Stomach (tissue), 4 donors: ENCODE measurements at regions not wholly inside any gene's neighbourhood (a gene's known extent, or its start where the extent isn't known, plus 50 kb on each side); places are given as distances from the start of the nearest gene placed in this dataset.

Experiments used
- CTCF ChIP-seq, 7 experiments: fragments of 450-650 bp in 4 of 7; fragments of 200-600 bp in 3 of 7; sonication (generic) in 3 of 7; IDR thresholded peaks; one replicate each; pipeline ENCODE4 v1.5.1; 2016 to 2019; ENCODE audit warnings: antibody characterized with exemption in 7 of 7, control low read depth in 2 of 7, mild to moderate bottlenecking in 1 of 7
- EP300 ChIP-seq: sonication (generic); formaldehyde crosslinking; IDR thresholded peaks from one replicate; pipeline ENCODE4 v1.6.1; 2017; ENCODE audit warnings: antibody characterized with exemption
- POLR2A ChIP-seq, 4 donors: fragments of 450-650 bp; IDR thresholded peaks; one replicate each; pipeline ENCODE4 v1.6.1; 2016; ENCODE audit warnings: antibody characterized with exemption in 4 of 4, control low read depth in 2 of 4, mild to moderate bottlenecking in 1 of 4, moderate library complexity in 1 of 4
- POLR2AphosphoS5 ChIP-seq, 3 donors: sonication (generic); formaldehyde crosslinking; IDR thresholded peaks; one replicate each; pipeline ENCODE4 v1.6.1; 2016; ENCODE audit warnings: antibody characterized with exemption in 3 of 3

GRCh38 chr13:27004866-27005265, 166.7 kb downstream of the USP12 start:
- TF ChIP-seq POLR2A (IDR thresholded peaks at IDR 0.05) (no peak), POLR2AphosphoS5 (IDR thresholded peaks at IDR 0.05) (no peak), CTCF (IDR thresholded peaks at IDR 0.05) (no peak), EP300 (no peak)
